ENCODE measurements at regions not wholly inside any gene's neighbourhood (a gene's known extent, or its start where the extent isn't known, plus 50 kb on each side); places are given as distances from the start of the nearest gene placed in this dataset.

DNA sequence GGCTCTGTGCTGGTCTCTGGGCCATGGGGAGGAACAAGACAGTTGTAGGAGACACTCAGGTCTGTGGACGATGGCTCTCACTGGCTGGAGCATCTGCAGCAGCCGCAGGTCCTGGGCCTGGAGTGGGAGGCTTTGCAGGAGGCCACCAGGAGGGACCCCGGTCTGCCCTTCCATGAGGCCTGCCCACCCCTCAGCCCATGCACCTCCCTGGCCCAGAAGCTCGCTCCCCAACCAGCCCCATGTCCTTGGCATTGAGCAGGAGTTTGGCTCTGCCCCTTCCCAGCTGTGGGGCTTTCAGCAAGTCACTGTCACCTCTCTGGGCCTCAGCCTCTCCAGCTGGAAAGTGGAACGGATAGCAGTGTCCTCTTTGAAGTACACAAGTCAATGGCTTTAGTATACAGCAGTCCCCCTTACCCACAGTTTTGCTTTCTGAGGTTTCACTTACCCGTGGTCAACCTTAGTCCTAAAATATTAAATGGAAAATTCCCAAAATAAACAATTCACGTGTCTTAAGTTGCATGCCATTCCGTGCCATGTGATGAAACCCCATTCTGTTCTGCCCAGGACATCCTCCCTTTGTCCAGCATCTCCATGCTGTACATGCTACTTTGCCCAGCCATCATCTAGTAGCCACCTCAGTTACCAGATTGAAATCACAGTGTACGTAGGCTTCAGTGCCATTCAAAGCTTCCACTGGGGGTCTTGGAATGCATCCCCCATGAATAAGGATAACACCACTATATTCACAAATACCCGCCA is 104.0 kb downstream of the CPZ start (continued):
- TF ChIP-seq KDM4A (IDR thresholded peaks at IDR 0.05; ENCODE audit: low read depth, low read length, severe bottlenecking) (no peak), TAF1 (IDR thresholded peaks at IDR 0.05; ENCODE audit: low read depth, low read length) (no peak)

All from H1 (cell line).